GM12873 (cell line): ENCODE measurements at regions not wholly inside any gene's neighbourhood (a gene's known extent, or its start where the extent isn't known, plus 50 kb on each side); places are given as distances from the start of the nearest gene placed in this dataset.

Experiments
- CTCF ChIP-seq: IDR thresholded peaks from 2 replicates; pipeline ENCODE4 v1.5.1; 2012; ENCODE audit warnings: low read depth, mild to moderate bottlenecking, moderate library complexity, low read length, control low read depth; ENCODE audit not compliant: insufficient read depth; ENCODE audit errors: missing control alignments

GRCh38 chr3:135366816-135367215 is 571.8 kb downstream of the EPHB1 start:
- no peak for TF ChIP-seq CTCF

- no peak for TF ChIP-seq CTCF
Observed at GRCh38 chr3:135368316-135368715, 573.3 kb downstream of the EPHB1 start.

- TF ChIP-seq CTCF = no peak
Observed at GRCh38 chr3:135368781-135369180, 573.7 kb downstream of the EPHB1 start.

- TF ChIP-seq CTCF = no peak
Observed at GRCh38 chr3:135374571-135374970, 579.5 kb downstream of the EPHB1 start.

GRCh38 chr3:135382188-135382587 is 583.3 kb upstream of the PPP2R3A start:
- TF ChIP-seq CTCF = no peak

- no peak for TF ChIP-seq CTCF
Observed at GRCh38 chr3:135382621-135383020, 582.9 kb upstream of the PPP2R3A start.

GRCh38 chr3:135383301-135383700 is 582.2 kb upstream of the PPP2R3A start:
- TF ChIP-seq CTCF = no peak

- no peak for TF ChIP-seq CTCF
Observed at GRCh38 chr3:135392151-135392550, 573.4 kb upstream of the PPP2R3A start.
